PC-3 (cell line): ENCODE measurements at regions not wholly inside any gene's neighbourhood (a gene's known extent, or its start where the extent isn't known, plus 50 kb on each side); places are given as distances from the start of the nearest gene placed in this dataset.
A peak's percentile ranks its signal among the peaks of the same experiment; 100 is the strongest.

ENCODE experiments used
- ATAC-seq: fragments of 200-7000 bp; cut with Tn5 transposase; 2 replicates; pipeline ENCODE4 v1.9.1; 2020; ENCODE audit warnings: mild to moderate bottlenecking, moderate library complexity
- BruUV-seq: library from RNA; stranded (reverse); fragments of 400-500 nt; replicated peaks from 2 replicates; lab custom pipeline; 2021; lab: Mats Ljungman, UMichigan
- CTCF ChIA-PET: fragments of 300-600 bp; sonication (Branson Sonifier 250); formaldehyde crosslinking; loops from one replicate; lab custom pipeline; 2022; ENCODE audit warnings: antibody characterized with exemption; lab: Charles Lee
- POLR2A ChIA-PET: fragments of 300-600 bp; sonication (Branson Sonifier 250); formaldehyde crosslinking; loops from one replicate; lab custom pipeline; 2022; ENCODE audit warnings: antibody characterized with exemption; ENCODE audit not compliant: unreplicated experiment; lab: Charles Lee
- DNase-seq: peaks from one replicate; pipeline ENCODE4 v3.0.0-alpha.2; 2015
- H2AFZ ChIP-seq: fragments of 300-600 bp; sonication (generic); 2 replicates; pipeline ENCODE4 v1.6.0; 2016; ENCODE audit warnings: antibody characterized with exemption, low read length
- H3F3A ChIP-seq: fragments of 300-600 bp; sonication (generic); one replicate; pipeline ENCODE4 v1.6.0; 2017; ENCODE audit warnings: antibody characterized with exemption, low read length, control low read depth, mild to moderate bottlenecking; ENCODE audit not compliant: unreplicated experiment
- H3K27ac ChIP-seq: fragments of 300-600 bp; sonication (generic); 2 replicates; pipeline ENCODE4 v1.5.1; 2016; ENCODE audit warnings: mild to moderate bottlenecking, low read length
- H3K27me3 ChIP-seq: fragments of 300-600 bp; sonication (generic); 2 replicates; pipeline ENCODE4 v1.6.1; 2016; ENCODE audit warnings: low read length, mixed read lengths
- H3K36me3 ChIP-seq: fragments of 300-600 bp; sonication (generic); 2 replicates; pipeline ENCODE4 v1.6.1; 2016; ENCODE audit warnings: low read depth, mixed run types, low read length, mixed read lengths
- H3K4me1 ChIP-seq: fragments of 300-600 bp; sonication (generic); 2 replicates; pipeline ENCODE4 v1.5.1; 2016; ENCODE audit warnings: low read length; ENCODE audit not compliant: insufficient read depth
- H3K4me2 ChIP-seq: fragments of 300-600 bp; sonication (generic); 2 replicates; pipeline ENCODE4 v1.6.0; 2016; ENCODE audit warnings: low read length
- H3K4me3 ChIP-seq: fragments of 300-600 bp; sonication (generic); 2 replicates; pipeline ENCODE4 v1.5.1; 2016; ENCODE audit warnings: mild to moderate bottlenecking, low read length, mixed read lengths
- H3K79me2 ChIP-seq: fragments of 300-600 bp; sonication (generic); 2 replicates; pipeline ENCODE4 v1.6.1; 2017; ENCODE audit warnings: low read length, mixed read lengths
- H3K9ac ChIP-seq: fragments of 300-600 bp; sonication (generic); 2 replicates; pipeline ENCODE4 v1.6.0; 2016; ENCODE audit warnings: mild to moderate bottlenecking, low read length
- H3K9me2 ChIP-seq: fragments of 300-600 bp; sonication (generic); replicated peaks from 2 replicates; pipeline ENCODE4 v1.6.1; 2016; ENCODE audit warnings: mixed run types, low read length, mixed read lengths
- H3K9me3 ChIP-seq: fragments of 300-600 bp; sonication (generic); 2 replicates; pipeline ENCODE4 v1.6.1; 2016; ENCODE audit warnings: low read length, mixed read lengths
- H4K20me1 ChIP-seq: fragments of 300-600 bp; sonication (generic); 2 replicates; pipeline ENCODE4 v1.6.1; 2016; ENCODE audit warnings: low read length, mixed read lengths
- CTCF ChIP-seq: fragments of 300-600 bp; sonication (generic); conservative IDR thresholded peaks from 2 replicates; pipeline ENCODE4 v1.5.1; 2017; ENCODE audit warnings: antibody characterized with exemption, low read depth, mild to moderate bottlenecking, low read length
- EZH2 ChIP-seq: fragments of 300-600 bp; sonication (generic); IDR thresholded peaks from one replicate; pipeline ENCODE4 v1.6.1; 2017; ENCODE audit warnings: antibody characterized with exemption, mild to moderate bottlenecking, low read length; ENCODE audit not compliant: unreplicated experiment
- EZH2phosphoT487 ChIP-seq: fragments of 300-600 bp; sonication (generic); IDR thresholded peaks from 2 replicates; pipeline ENCODE4 v1.6.1; 2018; ENCODE audit warnings: mild to moderate bottlenecking, antibody characterized with exemption, low read length, borderline replicate concordance
- intact Hi-C: fragments of 100-400 bp; cut with micrococcal nuclease; formaldehyde crosslinking; loops from 2 replicates; pipeline ENCODE4 v1.9.0; 2023

- CTCF ChIA-PET: no interaction called here
Observed at GRCh38 chrX:10773318-10773717, 152.9 kb upstream of the MID1 start.

GRCh38 chrX:10781847-10782530, 161.6 kb upstream of the MID1 start:
- Histone ChIP-seq H3K79me2 (no peaks in the 10 kb centered on the region), H3K9me3 (no peaks in the 10 kb centered on the region), H3K9ac (no peak overlapping the region), H3K27me3 (no peaks in the 10 kb centered on the region), H3K4me2 (0 out of 2 replicates have a peak overlapping the region, but pooled peaks have one; percentile 26), H3K4me1 (peaks cover 7% of the 10 kb centered on the region; the same call in 1 of the 2 replicates), H3K9me2 (no peaks in the 10 kb centered on the region), H4K20me1 (no peaks in the 10 kb centered on the region), H2AFZ (no peak overlapping the region), H3K4me3 (no peak overlapping the region), H3K27ac (no peak overlapping the region), H3F3A (no peaks in the 10 kb centered on the region), H3K36me3 (no peaks in the 10 kb centered on the region)
- DNase-seq (peak; percentile 51), ATAC-seq (peak; percentile 76)
- intact Hi-C loops: no loop called here
- BruUV-seq: no TSS peak
- ChIA-PET POLR2A (no interaction called here), CTCF (no interaction called here)
- TF ChIP-seq EZH2: no peak
- no peak for TF ChIP-seq EZH2phosphoT487
- no peak for TF ChIP-seq CTCF

More at GRCh38 chrX:10773318-10773717, 152.9 kb upstream of the MID1 start:
- Histone ChIP-seq H3K79me2 (no peaks in the 10 kb centered on the region), H3K27ac (no peak overlapping the region), H3F3A (no peaks in the 10 kb centered on the region), H3K4me3 (no peak overlapping the region), H3K4me1 (no peaks in the 10 kb centered on the region), H3K9me3 (no peaks in the 10 kb centered on the region), H4K20me1 (no peaks in the 10 kb centered on the region), H3K9ac (no peak overlapping the region), H3K27me3 (no peaks in the 10 kb centered on the region), H3K4me2 (no peak overlapping the region), H3K36me3 (no peaks in the 10 kb centered on the region), H3K9me2 (no peaks in the 10 kb centered on the region), H2AFZ (no peak overlapping the region)
- ATAC-seq (no peak), DNase-seq (no peak)
- intact Hi-C loops: no loop called here
- no peak for TF ChIP-seq CTCF
- TF ChIP-seq EZH2phosphoT487: no peak
- TF ChIP-seq EZH2: no peak
- BruUV-seq: no TSS peak
- POLR2A ChIA-PET: no interaction called here

- Histone ChIP-seq H3K27me3 (no peaks in the 10 kb centered on the region), H3K9me3 (no peaks in the 10 kb centered on the region), H3K4me2 (no peak overlapping the region), H4K20me1 (no peaks in the 10 kb centered on the region), H3K9me2 (no peaks in the 10 kb centered on the region), H3K9ac (no peak overlapping the region), H3F3A (no peaks in the 10 kb centered on the region), H3K4me3 (no peak overlapping the region), H3K36me3 (no peaks in the 10 kb centered on the region), H2AFZ (no peak overlapping the region), H3K79me2 (no peaks in the 10 kb centered on the region), H3K4me1 (peaks cover 7% of the 10 kb centered on the region; the same call in 1 of the 2 replicates), H3K27ac (no peak overlapping the region)
- intact Hi-C loops: no loop called here
- no TSS peak for BruUV-seq
- ChIA-PET CTCF (no interaction called here), POLR2A (no interaction called here)
- ATAC-seq (no peak), DNase-seq (no peak)
- TF ChIP-seq EZH2 (no peak), CTCF (no peak), EZH2phosphoT487 (no peak)
Observed at GRCh38 chrX:10783451-10783995, 163.1 kb upstream of the MID1 start.
